ENCODE measurements at regions not wholly inside any gene's neighbourhood (a gene's known extent, or its start where the extent isn't known, plus 50 kb on each side); places are given as distances from the start of the nearest gene placed in this dataset.

GRCh38 chr4:65976287-65976686, 306.0 kb upstream of the EPHA5 start:
- TF ChIP-seq TCF7L2 (IDR thresholded peaks at IDR 0.05; ENCODE audit: low read depth, low read length) (no peak), CTCF (IDR thresholded peaks at IDR 0.05) (no peak)

Measured in Panc1 (cell line).